SU-DHL-6 (cell line): ENCODE measurements at regions not wholly inside any gene's neighbourhood (a gene's known extent, or its start where the extent isn't known, plus 50 kb on each side); places are given as distances from the start of the nearest gene placed in this dataset.

ENCODE experiments used
- H2AFZ ChIP-seq: fragments of 200-600 bp; sonication (generic); 2 replicates; pipeline ENCODE4 v1.6.1; 2014; ENCODE audit warnings: low read depth, mild to moderate bottlenecking, moderate library complexity, mixed read lengths, antibody characterized with exemption, low read length; ENCODE audit not compliant: severe bottlenecking
- H3F3A ChIP-seq: fragments of 200-600 bp; shearing (Covaris generic); 2 replicates; pipeline ENCODE4 v1.6.0; 2016; ENCODE audit warnings: antibody characterized with exemption, mild to moderate bottlenecking; ENCODE audit not compliant: insufficient read depth
- H3K27ac ChIP-seq: fragments of 200-600 bp; sonication (generic); 2 replicates; pipeline ENCODE4 v1.5.1; 2016; ENCODE audit warnings: low read depth, mild to moderate bottlenecking, low read length, moderate library complexity, mixed read lengths
- H3K27me3 ChIP-seq: fragments of 200-600 bp; sonication (generic), shearing (Covaris generic); 2 replicates; pipeline ENCODE4 v1.6.0; 2014; ENCODE audit warnings: mild to moderate bottlenecking, low read length
- H3K36me3 ChIP-seq: fragments of 200-600 bp; sonication (generic); 2 replicates; pipeline ENCODE4 v1.6.1; 2014; ENCODE audit warnings: mild to moderate bottlenecking, low read length, mixed read lengths
- H3K4me2 ChIP-seq: fragments of 300-600, 200-600 bp; shearing (Covaris generic), sonication (generic); 2 replicates; pipeline ENCODE4 v1.6.0; 2014; ENCODE audit warnings: low read length, low read depth, mild to moderate bottlenecking; ENCODE audit not compliant: poor library complexity, severe bottlenecking
- H3K4me3 ChIP-seq: fragments of 200-600 bp; sonication (generic); 2 replicates; pipeline ENCODE4 v1.5.1; 2014; ENCODE audit warnings: antibody characterized with exemption, low read length, mild to moderate bottlenecking, mixed read lengths; ENCODE audit not compliant: insufficient read depth, poor library complexity, severe bottlenecking
- H3K79me2 ChIP-seq: fragments of 200-600 bp; sonication (generic); 2 replicates; pipeline ENCODE4 v1.6.1; 2014; ENCODE audit warnings: mild to moderate bottlenecking, low read length, moderate library complexity; ENCODE audit not compliant: insufficient read depth
- H3K9ac ChIP-seq: fragments of 200-600 bp; sonication (generic); 2 replicates; pipeline ENCODE4 v1.7.0; 2014; ENCODE audit warnings: mild to moderate bottlenecking, low read length
- H3K9me2 ChIP-seq: fragments of 200-600 bp; sonication (generic); replicated peaks from 2 replicates; pipeline ENCODE4 v1.6.1; 2014; ENCODE audit warnings: low read length; ENCODE audit not compliant: insufficient read depth
- H3K9me3 ChIP-seq: fragments of 200-600 bp; sonication (generic); 2 replicates; pipeline ENCODE4 v1.6.1; 2014; ENCODE audit warnings: low read length, mixed read lengths; ENCODE audit not compliant: insufficient read depth
- H4K20me1 ChIP-seq: fragments of 200-600 bp; sonication (generic); 2 replicates; pipeline ENCODE4 v1.6.1; 2014; ENCODE audit warnings: low read depth, mild to moderate bottlenecking, antibody characterized with exemption, low read length, moderate library complexity, mixed read lengths
- CTCF ChIP-seq: fragments of 200-600 bp; sonication (generic); IDR thresholded peaks from one replicate; pipeline ENCODE4 v1.5.1; 2017; ENCODE audit warnings: antibody characterized with exemption, mild to moderate bottlenecking, low read length, moderate library complexity; ENCODE audit not compliant: insufficient read depth, poor library complexity, severe bottlenecking
- EZH2phosphoT487 ChIP-seq: fragments of 200-600 bp; sonication (generic), shearing (Covaris generic); conservative IDR thresholded peaks from 2 replicates; pipeline ENCODE4 v1.6.1; 2018; ENCODE audit warnings: mild to moderate bottlenecking, antibody characterized with exemption, low read length, moderate library complexity, mixed read lengths

DNA sequence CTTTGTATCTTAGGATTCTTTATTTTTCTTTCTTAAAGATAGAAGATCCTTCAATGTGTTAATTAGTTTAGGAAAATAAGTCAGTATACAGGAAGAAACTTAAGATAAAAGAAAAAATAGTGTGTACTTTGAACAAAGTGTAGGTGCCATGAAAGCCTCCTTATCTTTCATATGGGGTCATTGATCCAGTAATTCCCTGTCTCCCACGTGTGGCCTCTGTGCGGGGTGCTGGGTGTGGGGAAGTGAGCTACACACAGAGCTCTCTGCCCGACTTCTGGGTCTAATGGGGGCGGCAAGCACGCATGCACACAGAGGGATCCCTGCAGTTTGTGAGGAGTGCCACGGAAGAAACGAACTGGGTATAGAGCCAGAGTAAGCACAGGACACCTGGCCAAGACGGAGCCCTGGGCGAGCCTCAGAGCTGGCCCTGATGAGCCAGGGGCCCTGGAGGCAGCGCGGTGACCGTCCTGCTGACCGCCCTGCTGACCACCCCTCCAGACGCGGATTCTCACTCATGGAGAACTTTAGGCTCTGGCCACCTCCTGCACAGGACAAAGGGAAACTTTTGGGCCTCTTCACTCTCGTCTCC is 253.5 kb downstream of the ACKR3 start:
- Histone ChIP-seq H4K20me1 (no peaks in the 10 kb centered on the region), H3K36me3 (no peaks in the 10 kb centered on the region), H3K9me3 (no peaks in the 10 kb centered on the region), H3F3A (no peaks in the 10 kb centered on the region), H3K4me2 (no peak overlapping the region), H3K9me2 (no peaks in the 10 kb centered on the region), H3K79me2 (no peaks in the 10 kb centered on the region), H3K27me3 (no peaks in the 10 kb centered on the region), H3K9ac (no peak overlapping the region), H3K27ac (no peak overlapping the region), H2AFZ (no peak overlapping the region), H3K4me3 (no peak overlapping the region)
- TF ChIP-seq CTCF = no peak
- TF ChIP-seq EZH2phosphoT487 = no peak

DNA sequence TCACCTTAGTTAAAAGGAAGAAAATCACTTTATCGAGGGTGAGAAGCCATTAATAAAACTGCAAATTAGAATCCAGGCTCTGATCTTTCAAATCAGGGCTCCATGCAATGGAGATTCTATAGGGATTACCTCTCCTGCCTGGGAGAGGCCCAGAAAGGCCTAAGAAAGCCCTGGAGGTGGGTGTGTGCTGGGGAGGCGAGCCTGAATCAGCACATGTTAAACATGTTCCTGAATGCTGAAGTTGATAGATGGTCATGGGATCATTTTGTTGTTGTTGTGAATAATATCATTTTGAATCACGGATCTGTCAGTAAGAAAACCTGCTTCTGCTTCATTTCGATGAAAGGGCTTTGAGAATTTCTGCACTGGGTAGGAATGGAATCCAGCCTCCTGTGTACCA is 254.3 kb downstream of the ACKR3 start:
- no peaks in the 10 kb centered on the region for H3F3A ChIP-seq
- H3K27me3 ChIP-seq = no peaks in the 10 kb centered on the region
- no peaks in the 10 kb centered on the region for H3K9me3 ChIP-seq
- no peaks in the 10 kb centered on the region for H3K36me3 ChIP-seq
- no peak overlapping the region for H3K27ac ChIP-seq
- H3K4me2 ChIP-seq = no peak overlapping the region
- H4K20me1 ChIP-seq = no peaks in the 10 kb centered on the region
- no peak overlapping the region for H3K4me3 ChIP-seq
- TF ChIP-seq EZH2phosphoT487 (no peak), CTCF (no peak)
- H2AFZ ChIP-seq = no peak overlapping the region
- H3K9ac ChIP-seq = no peak overlapping the region
- no peaks in the 10 kb centered on the region for H3K9me2 ChIP-seq
- H3K79me2 ChIP-seq = no peaks in the 10 kb centered on the region

- Histone ChIP-seq H3K79me2 (no peaks in the 10 kb centered on the region), H3K36me3 (no peaks in the 10 kb centered on the region), H3K9me3 (no peaks in the 10 kb centered on the region), H3K4me2 (no peak overlapping the region), H4K20me1 (no peaks in the 10 kb centered on the region), H3K27ac (no peak overlapping the region), H3K4me3 (no peak overlapping the region), H3K27me3 (no peaks in the 10 kb centered on the region), H3K9me2 (no peaks in the 10 kb centered on the region), H3K9ac (no peak overlapping the region), H2AFZ (no peak overlapping the region), H3F3A (no peaks in the 10 kb centered on the region)
- TF ChIP-seq EZH2phosphoT487 (no peak), CTCF (no peak)
Observed at GRCh38 chr2:236824836-236825235, 255.2 kb downstream of the ACKR3 start.
